ENCODE measurements at regions not wholly inside any gene's neighbourhood (a gene's known extent, or its start where the extent isn't known, plus 50 kb on each side); places are given as distances from the start of the nearest gene placed in this dataset.

- TF ChIP-seq POLR2A (IDR thresholded peaks at IDR 0.05) (no peak), CTCF (IDR thresholded peaks at IDR 0.05) (no peak), EP300 (IDR thresholded peaks at IDR 0.05) (no peak)
These were observed 185.4 kb downstream of the ST6GAL2 start for GRCh38 chr2:106700616-106701015.
